ENCODE measurements at regions not wholly inside any gene's neighbourhood (a gene's known extent, or its start where the extent isn't known, plus 50 kb on each side); places are given as distances from the start of the nearest gene placed in this dataset.
"Not testable (repeated sequence)": the region's sequence is repeated elsewhere in the genome, so short reads cannot be mapped to it uniquely, and the experiment has no call there.

DNA sequence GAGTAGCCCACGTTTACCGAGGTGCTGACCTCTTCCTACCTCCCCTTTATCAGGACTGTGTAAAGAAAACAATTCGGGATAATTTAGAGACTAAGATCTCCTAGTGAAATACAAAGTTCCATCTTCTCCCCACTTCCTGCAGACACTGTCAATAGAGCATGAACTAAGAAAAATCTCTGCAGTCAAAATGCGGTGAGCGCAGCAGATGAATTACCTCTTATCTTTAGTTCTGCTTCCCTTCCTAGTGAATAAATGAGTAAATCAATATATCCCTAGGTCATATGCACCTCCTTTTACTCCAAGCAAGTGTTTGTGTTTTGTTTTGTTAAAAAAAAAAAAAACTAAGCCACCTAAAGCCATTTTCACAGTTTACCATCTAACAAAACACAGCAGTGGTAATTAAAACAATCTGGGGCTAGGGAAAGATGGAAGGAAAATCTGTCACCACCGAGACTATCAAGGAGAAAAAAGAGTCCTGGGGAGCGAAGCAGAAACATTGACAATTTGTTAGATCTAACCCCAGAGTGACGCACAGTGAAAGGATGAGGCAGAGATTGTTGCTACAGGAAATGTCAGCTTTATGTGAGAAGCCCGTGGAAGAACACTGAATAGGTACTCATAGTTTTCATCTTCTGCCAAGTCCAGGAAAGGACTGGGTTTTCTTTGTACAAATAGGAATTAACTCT, 159.4 kb upstream of the SPTLC3 start:
- no peak for DNase-seq

DNA sequence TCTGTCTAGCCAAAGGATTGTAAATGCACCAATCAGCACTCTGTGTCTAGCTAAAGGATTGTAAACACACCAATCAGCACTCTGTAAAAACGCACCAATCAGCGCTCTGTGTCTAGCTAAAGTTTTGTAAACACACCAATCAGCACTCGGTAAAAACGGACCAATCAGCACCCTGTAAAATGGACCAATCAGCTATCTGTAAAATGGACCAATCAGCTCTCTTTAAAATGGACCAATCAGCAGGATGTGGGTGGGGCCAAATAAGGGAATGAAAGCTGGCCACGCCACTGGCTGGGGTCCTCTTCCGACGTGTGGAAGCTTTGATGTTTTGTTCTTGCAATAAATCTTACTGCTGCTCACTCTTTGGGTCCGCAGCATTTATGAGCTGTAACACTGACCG, 151.1 kb upstream of the SPTLC3 start:
- DNase-seq = not testable (repeated sequence)

DNA sequence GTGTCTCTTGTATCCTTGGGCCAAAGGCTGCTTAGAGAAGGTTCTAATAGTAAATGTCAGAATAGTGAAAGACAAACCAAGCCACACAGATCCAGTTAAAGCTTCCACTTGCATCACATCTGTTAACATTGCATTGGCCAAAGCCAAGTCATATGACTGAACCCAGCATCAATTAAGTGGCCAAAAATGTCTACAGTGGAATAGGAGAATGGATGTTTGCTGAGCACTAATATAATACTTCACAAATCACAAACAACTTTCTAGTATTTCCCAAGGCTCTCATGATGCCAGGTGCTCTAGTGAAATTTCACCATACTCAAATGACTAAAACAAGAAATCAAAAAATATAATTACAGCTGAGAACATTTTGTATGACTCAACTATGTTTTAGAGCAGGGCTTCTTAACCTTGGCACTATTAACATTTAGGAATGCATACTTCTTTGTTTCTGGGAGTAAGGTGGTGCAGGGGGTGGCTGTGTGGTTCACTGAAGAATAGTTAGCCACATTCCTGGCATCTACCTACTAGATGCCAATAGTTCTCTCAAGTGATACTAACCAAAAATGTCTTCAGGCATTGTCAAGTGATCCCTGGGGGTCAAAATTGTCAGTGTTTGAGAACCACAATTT, 148.0 kb upstream of the SPTLC3 start:
- DNase-seq = no peak

DNA sequence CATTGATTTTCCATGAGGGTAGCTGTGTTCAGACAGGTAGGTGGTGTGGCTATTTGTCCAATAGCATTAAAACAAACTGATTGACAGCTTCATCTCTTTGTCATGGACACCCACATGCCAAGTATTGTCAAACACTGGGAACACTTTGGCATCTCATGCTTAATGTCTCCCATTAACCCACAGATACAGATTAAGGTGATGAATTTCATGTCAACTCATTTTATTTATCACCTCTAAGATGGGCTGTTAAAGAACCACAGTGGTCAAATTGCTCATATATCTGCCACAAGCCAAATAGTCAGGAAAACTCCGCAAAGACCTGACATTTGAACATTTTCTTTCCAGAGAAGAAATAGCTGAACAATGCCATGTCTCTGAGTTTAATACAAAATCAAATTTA, 139.1 kb upstream of the SPTLC3 start:
- no peak for DNase-seq

DNA sequence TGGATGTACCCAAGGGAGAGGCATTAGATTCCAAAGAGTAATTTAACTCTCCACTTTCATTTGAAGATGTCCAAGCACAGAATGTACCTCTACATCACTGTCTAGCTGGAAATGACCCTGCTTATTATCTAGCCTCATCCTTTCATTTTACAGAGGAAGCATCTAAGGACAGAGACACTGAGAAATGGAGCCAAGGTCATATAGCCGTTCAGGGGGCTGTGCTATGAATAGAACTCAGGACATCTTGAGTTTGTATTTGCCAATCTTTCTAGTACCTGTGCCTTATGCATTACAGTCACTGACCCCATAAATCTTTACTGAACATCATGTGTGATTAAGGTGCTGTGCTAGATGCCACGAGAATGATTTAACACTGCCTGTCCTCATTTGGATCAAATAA, 138.2 kb upstream of the SPTLC3 start:
- DNase-seq = no peak

DNA sequence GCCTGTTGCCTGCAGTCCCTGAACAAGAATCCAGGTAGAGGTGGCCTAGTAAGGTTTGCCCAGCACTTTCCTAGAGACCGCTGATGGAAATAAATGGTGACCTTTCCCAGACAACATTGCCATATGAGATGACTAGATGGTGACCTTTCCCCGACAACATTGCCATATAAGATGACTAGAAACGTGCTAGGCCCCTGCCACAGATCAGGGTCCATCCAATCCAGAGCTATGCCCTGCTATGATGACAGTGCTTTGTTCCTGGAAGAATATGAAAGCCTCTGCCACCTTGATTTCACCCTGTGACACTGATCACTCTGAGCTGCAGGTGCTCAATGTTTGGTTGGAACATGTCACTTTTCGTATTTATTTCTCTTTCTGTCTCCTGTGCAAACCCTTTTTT, 133.8 kb upstream of the SPTLC3 start:
- no peak for DNase-seq

DNA sequence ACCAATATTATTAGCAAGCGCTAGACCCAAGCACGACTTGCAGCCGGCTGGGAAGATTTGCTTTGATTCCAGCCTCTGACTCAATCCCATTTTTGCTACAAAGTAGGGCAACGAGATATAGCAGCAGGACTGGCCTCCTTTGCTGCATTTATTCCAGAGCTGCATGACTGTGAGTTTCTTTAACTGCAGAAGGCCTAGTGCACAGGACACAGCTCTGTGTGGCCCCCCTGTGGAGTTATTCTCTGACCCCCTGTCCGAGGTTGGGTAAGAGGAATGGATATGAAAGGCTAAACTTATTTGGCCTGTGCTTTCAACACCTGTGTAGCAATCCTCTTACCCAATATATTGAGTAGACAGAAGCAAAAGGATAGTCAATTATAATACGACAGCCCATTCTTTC, 133.3 kb upstream of the SPTLC3 start:
- no peak for DNase-seq

DNA sequence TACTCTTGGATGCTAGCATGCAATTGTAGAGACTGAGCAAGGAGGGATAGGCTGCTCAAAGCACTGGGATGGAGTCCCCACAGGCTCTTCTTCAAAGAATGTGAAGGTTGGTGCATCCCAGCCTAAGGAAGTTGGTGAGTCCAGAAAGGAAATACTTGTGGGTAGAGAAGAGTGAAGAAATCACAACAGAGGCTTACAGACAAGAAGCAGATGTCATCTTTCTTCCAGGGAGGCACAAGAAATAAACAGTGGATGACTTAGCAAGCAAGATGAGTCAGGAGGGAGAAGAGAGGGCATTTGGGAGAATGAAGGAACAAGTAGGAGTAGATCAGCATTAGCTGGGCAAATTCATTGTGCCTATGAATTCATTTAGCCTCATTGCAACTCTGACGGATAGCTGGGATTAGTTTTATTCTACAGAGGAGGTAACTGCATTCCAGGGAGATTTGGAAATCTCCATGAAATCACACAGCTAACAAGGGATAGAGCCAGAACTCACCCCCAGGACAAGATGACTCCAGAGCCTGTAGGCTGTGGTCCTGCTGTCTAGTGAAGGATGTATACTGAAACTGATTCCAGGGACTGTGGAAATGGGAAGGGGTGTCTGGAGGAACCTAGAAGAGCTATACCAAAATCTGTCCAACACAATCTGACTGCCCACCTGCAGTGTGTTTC, 125.8 kb upstream of the SPTLC3 start:
- no peak for DNase-seq

DNA sequence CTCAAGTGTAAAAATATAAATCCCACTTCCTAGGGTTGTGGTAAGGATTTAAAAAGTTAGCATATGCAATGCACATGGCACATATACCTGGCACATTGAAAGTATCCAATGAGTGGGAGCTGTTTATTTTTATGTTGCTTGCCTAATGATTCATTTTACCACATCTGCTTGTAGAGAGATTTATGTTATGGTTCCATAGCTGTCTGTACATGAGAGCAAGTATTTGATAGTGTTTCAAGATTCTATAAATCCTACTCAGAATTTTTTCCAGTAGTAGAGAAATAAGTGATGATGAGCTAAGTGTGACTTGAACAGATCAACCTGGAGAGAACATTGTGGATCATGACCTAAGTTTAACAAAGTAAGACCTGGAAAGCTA, 125.3 kb upstream of the SPTLC3 start:
- DNase-seq = no peak

DNA sequence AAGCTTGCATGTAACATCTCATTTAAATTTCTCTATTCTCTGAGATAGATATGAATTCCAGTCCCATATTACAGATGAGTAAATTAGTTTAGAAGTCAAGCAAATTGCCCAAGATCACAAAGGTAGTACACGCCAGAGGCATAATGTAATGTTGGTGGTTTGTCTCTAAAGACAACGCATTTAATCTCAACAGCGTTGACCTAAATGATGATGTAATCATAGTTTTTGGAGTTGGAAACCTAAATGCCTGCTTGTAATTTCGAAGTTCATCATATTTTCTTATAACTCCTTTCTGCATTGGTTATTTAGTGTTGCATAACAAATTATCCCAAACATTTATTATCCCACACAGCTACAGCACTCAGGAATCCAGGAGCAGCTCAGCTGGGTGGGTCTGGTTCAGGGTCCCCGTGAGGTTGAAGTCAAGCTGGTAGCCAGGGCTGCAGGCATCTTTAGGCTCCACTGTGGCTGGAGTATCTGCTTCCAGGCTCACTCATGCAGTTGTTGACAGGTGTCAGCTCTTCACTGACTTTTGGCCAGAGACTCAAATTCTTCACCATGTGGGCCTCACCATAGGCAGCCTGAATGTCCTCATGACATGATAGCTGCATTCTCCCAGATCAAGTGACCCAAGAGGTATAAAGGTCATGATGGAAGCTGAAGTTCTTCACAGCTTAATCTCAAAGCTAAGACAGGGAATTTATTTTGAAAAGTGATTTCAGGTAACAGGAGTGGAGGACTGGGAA, 122.0 kb upstream of the SPTLC3 start:
- DNase-seq = no peak

DNA sequence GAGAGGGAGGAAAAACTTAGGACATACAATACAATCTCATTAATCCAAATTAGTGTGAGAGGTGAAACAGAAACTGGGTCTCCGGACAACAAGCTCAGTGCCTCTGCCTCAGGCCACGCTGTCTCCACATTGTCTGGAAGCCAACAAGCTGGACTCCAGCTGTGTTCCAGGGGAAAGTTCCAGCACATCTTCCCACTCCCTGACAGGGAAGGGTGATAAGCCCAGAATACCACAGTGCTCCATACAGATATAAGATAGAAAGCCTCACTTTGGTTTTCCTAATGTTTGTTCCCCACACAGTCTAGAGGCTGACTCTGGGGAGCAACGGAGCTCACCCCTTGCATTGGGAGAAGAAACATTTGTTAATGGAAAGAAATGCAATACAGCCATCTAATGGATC, 117.1 kb upstream of the SPTLC3 start:
- no peak for DNase-seq

DNA sequence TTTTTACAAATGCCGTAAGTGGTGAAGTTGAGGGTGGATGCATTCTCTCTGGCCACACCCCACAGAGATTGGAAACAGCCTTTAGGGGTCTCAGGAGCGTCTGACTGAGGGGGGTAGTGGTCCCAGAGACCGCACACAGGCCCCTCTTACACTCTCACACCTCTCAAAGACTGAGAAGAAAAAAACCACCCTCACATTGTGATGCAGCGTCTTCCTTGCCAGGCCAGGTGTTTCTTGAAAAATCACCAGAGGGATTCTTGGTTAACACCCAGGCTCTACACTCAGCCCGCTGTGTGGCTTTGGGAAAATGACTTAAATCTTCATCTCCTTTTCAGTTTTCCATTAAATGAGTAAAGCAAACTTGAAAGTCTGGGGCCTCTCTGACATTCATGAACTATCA, 115.8 kb upstream of the SPTLC3 start:
- no peak for DNase-seq

DNA sequence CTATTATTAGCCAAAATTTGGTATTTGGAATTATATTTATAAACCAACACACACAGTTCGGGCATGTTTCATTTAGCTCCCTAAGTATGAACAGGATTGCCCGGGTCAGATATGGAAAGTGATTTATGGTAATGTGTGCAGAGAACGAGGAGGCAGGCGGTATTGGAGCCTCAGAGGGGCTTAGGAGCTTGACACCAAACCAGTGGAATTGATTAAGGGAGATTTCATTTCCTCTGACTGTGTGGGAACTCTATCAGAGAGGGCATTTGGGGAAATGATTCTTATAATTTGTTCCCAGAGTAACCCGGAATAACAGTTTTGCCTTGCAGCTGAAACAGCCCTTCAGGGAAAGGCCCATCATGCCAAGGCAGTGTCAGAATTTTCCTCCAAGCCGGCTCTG, 115.1 kb upstream of the SPTLC3 start:
- DNase-seq = no peak

DNA sequence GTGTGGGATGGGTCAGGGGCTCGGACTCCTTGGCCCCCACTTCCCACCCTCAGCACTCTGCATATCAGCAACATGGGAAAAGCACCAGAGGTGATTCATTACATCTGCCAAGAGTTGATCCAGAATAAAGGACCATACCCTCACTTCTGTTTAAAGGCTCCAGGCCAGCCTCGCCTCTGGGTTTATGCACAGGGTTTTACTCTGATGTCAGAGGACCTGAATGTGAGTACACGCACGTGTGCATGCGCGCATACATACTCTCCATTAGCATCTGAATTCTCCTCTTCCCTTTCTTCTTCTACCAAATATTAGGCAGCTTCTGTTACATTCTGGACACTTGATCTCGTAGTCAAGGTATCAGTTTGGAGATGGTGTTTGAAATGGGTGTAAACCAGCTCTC, 114.7 kb upstream of the SPTLC3 start:
- DNase-seq = no peak

DNA sequence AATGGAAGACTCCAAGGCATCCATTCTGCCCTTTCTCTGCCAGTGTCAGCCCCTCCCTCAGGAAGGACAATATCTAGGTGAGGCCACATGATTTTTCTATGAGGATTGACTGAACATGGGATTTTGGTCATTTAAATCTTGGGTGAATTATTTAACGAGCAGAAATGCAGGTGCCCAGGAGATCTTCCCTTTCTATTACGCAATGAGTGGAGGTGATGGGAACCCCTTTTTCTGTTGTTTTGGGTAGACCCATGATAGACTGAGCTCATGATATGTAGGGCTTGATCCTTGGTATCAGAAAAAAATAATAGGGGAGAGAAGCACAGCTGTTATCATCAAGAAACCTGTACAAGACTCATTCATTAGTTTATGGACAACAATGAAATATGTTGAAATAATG, 112.6 kb upstream of the SPTLC3 start:
- no peak for DNase-seq

DNA sequence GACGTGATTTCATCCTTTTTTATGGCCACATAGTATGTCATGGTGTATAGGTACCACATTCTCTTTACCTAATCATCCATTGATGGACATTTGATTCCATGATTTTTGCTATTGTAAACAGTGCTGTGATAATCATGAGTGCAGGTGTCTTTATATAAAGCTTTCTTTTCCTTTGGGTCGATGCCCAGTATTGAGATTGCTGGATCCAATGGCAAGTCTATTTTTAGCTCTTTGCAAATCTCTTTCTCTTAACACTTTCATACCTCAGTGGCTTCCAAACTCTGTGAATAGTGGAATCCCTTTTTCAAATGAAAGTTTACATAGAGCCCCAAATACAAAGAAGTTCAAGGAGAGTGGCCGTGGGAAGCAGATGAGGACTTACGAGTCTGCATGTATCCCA, 105.8 kb upstream of the SPTLC3 start:
- no peak for DNase-seq

DNA sequence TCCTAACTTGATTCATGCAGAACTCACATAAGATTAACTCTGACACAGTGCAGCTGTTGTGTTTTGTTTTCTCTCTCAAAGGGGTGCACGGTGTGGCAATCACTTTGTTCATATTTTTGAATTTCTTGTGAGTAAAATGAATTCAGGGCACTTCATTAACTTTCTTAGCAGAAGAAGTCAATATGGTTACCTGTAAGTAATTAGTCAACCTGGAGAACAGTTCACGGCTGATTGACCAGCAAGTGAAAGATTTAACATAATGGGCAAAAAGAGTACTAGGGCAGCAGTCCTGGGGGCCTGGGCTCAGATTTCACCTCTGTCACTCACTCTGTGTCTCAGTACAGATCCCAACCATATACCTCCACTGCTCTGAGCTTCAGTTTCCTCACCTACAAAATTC, 102.4 kb upstream of the SPTLC3 start:
- no peak for DNase-seq

DNA sequence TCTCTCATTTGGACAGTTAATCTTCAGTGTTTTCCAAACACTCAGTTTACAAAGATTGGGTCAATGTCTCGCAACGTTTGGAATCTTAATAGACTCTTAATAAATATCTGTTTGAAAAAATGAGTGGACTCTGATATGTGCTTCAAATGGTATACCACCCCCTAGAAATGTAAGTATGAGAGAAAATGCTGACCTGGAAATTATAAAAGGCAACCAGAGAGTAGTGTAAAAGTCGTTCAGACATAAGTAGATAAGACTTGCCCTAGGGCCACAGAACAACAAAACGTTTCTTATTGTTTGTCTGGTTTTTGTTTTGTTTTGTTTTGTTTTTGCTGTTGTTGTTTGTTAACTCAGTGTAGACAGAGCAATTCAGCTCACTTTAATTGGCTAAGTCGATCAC, 97.4 kb upstream of the SPTLC3 start:
- no peak for DNase-seq

DNA sequence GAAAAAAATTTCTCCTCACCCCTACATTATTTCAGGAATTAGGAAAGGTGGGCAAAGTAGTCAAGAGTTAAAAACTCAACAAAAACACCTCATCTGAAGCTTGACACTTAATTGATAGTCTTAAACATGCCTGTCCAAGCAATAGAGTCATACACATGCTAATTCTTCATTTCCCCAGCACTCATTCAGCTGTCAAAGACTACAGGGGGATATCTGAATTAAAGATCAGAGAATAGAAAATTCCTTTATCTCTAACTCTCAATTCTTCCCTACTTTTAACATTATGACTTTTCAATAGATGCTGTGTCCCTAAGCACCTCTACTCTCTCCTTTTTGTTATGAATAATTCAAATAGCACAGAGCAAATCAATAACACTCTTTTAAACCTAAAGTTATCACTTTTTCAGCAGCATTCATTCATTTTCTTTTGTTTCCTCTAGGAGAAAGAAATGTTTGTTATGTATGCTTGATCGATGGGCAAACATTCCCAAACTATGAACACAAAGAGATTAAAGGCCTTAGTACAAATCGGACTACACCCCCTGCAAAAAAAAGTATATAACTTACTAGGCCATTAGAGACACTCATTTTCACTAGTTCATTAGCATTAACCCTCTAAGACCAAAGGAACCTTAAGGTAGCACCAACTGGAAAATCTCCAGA, 94.9 kb upstream of the SPTLC3 start:
- DNase-seq = no peak

DNA sequence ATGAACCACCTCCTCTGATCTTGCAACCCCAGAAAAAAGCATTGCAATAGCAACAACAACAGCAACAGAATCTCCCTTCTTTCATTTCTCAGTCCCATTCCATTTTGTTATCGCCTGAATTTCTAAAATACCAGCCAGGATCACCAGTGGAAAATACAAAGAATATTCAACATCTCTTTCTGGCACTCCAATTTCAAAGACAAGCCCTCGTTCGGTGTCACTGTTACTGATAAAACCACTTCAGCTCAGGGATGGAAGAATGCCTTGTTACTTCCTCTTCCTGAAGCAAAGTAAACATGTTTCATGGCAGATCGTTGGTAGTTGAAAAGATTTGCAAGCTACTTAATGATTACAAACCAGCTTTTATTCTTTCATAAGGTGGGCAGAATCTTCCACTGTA, 94.0 kb upstream of the SPTLC3 start:
- no peak for DNase-seq

DNA sequence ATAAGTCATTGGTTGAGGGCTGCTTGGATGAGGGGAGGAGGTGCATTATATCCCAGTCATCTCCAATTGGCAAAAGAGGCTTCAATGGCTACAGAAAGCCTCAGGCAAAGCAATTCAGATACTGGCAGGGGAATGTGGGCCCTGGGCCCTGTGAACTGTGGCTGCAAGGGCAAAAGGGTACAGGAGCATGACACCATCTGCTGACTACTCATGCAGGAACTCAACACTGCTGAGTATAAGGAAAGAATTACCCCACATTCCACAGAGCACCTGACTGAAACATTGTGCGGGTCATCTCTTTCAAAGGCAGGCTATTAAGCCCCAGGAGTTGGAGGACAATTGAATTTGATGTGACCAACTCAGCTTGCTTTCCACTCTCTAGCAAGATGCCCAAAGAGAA, 92.1 kb upstream of the SPTLC3 start:
- no peak for DNase-seq

DNA sequence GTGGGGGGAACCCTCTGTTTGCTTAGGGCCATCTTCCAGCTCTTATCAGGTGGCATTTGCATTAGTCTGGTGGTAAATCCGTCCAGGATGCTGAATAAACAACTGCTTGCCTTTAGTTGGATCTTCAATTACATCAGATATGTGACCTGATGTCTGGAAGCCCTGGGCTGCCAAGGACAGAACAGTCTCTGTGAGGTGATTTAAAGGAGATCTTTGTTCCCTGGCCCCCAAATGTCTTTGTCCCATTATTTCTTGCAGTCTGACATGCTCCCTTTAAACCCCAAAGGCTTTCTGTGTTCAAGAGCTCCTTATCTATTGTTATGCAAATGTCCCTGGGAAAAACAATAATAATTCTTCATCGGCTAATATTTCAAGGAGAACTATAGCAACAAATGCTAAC, 84.6 kb upstream of the SPTLC3 start:
- no peak for DNase-seq

DNA sequence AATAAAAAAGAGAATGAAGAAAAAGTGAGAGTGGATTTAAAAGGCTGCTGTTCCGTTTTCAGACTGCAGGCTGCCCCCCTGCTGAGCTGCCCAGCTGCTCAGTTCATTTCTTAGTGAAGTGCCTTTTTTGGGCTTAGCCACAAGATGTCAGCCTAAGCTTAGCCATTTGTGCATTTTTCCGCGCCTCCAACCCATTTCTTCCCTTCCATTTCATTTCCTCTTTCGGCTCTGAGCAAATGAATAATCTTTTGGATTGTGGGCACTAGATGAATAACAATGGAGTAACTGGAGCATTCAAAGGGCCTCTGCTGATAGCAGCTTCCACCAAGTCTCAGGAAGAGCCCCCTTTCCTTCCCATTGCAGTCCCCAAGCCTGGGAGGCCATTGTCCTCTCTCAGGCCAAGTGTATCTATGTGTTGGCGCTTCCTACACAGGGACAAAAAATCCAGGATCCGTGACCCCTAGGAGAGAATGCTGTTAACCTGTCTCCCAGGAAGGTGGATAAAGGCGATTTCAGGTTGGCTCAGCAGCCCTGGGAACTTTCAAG, 83.5 kb upstream of the SPTLC3 start:
- peak; percentile 60 for DNase-seq

Data from NCI-H1436 (cell line).